Caki2 (cell line): ENCODE measurements at regions not wholly inside any gene's neighbourhood (a gene's known extent, or its start where the extent isn't known, plus 50 kb on each side); places are given as distances from the start of the nearest gene placed in this dataset.
"Not testable (repeated sequence)": the region's sequence is repeated elsewhere in the genome, so short reads cannot be mapped to it uniquely, and the experiment has no call there.

Source experiments
- DNase-seq: peaks from one replicate; pipeline ENCODE4 v3.0.0-alpha.2; 2015; ENCODE audit warnings: low read depth
- in situ Hi-C: cut with HindIII; loops from 2 replicates; pipeline ENCODE4 v1.10.0; 2016; ENCODE audit warnings: low sequenced_read_pairs, low pct_unique_long_range_greater_than_20kb, mixed read lengths

DNA sequence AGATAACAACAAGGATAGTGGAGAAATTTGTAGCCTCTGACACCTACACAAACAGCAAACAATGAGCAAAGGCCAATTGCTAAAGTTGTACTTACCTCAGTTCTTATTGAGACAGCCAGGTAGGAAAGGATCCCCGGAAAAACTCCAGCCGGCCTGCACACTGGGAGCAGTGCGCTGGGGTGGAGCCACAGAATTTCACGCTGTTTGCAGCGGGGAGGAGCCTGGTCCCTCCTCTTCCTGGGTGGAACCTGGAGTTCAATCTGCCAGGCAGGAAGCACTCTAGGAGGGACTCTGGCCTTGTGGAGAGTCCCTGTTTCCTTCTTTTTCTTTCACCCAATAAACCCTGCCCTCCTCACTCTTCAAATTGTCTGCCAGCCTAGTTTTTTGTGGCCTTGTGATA is 382.6 kb upstream of the TGIF2LX start:
- in situ Hi-C loops, DNase-seq: not testable (repeated sequence)

DNA sequence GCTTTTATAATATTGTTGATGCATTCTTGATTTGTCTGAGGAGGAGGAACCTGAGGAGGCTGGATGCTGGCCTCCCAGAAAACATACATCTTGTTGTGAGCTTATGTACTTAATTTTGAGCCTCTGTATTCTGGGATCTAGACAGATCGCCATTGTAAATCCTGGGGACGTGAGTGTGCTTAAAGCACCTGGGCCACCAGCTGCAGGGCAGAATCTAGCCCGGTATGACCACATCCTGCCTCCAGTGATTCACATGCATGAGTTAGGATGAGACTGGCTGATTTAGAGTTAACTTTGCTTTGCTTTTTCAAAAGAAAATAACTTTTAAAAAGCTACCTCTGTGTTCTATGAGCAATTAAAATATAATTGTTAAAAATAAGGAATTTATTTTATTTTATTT is 364.6 kb upstream of the TGIF2LX start:
- in situ Hi-C loops, DNase-seq: not testable (repeated sequence)

DNA sequence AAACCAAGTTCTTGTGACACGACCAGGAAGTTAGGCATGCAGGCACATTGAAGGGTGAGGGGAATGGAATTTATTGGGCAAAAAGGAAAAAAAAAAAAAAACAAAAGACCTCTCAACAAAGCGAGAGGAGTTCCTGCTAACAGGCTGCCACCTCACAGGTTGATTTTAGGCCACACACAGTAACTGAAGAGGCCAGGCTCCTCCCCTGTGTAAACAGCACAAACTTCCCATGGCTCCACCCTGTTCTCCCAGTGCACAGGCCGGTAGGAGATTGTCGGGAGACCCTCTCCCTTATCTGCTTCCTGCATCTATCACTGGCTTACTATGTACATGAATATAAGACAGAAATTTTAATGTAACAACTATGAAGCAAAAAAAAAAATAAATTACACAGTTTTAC is 359.6 kb upstream of the TGIF2LX start:
- in situ Hi-C loops, DNase-seq: not testable (repeated sequence)

DNA sequence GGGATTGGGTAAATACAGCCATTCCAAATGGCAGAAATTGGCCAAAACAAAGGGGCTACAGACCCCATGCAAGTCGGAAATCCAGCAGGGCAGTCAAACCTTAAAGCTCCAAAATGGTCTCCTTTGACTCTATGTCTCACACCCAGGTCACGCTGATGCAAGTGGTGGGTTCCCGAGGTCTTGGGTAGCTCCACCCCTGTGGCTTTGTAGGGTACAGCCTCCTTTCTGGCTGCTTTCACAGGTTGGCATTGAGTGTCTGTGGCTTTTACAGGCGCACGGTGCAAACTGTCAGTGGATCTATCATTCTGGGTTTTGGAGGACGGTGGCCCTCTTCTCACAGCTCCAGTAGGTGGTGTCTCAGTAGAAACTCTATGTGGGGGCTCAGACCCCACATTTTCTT is 358.6 kb upstream of the TGIF2LX start:
- in situ Hi-C loops, DNase-seq: not testable (repeated sequence)

DNA sequence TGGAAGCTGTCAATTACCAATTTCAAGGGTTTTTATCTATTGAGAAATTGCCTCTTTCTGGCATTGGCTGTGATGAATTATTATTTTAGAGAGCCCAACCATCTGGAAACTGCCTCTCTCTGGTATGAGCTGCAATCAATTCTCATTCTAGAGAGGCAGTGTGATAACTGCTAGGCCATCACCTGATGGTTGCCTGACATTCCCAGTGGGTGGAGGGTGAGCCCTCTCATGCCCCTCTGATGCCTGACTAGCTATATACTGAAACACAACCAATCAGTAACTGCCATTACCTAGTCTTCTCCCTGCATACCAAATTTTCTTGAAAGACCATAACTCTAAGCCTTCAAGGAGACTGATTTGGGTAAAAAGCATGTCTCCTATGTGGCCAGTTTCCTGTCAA is 353.9 kb upstream of the TGIF2LX start:
- DNase-seq, in situ Hi-C loops: not testable (repeated sequence)

DNA sequence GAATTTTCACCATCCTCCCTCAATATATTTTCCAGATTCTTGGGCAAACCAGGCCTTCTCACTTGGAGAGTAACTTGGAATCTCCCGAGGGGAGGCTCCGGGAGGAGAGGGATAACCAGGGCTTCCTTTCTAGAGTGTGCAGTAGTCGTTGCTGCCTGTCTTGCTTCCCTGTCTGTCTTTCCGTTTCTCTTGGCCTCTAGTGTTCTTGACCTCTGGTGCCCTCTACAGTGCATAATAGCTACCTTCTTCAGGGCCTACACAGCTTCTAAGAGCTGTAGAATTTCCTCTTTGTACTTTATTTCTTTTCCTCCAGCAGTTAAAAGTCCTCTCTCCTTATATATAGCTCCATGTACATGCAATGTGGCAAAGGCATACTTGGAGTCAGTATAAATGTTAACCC is 339.8 kb upstream of the TGIF2LX start:
- DNase-seq, in situ Hi-C loops: not testable (repeated sequence)

DNA sequence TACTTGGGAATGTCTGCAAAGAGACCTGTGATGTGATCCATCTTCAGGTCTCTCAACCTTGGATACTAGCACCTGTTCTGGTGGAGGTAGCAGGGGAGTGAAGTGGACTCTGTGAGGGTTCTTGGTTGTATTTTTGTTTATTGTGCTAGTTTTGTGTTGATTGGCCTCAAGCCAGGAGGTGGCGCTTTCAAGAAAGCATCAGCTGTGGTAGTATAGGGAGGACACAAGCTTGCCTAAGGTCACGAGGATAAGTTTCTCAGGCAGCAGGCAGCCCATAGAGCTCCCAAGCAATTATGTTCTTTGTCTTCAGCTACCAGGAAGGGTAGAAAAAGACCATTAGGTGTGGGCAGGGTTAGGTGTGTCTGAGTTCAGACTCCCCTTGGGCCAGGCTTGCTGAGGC is 289.9 kb upstream of the TGIF2LX start:
- in situ Hi-C loops, DNase-seq: not testable (repeated sequence)

DNA sequence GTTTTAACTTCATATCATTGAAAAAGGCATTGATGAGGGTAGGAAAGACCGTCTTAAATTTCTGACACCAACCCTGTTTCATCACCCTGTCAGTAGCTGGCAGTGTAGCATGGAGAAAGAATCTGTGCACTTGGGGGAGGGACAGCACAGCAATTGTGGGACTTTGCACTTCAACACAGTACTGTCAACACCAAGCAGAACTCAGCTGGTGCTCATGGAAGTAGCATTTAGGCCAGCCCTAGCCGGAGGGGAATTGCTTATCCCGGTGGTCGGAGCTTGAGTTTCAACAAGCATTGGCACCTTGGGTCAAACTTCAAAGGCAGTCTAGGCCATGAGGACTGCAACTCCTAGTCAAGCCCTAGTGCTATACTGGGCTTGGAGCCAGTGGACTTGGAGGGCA is 285.8 kb upstream of the TGIF2LX start:
- in situ Hi-C loops: not testable (repeated sequence)

DNA sequence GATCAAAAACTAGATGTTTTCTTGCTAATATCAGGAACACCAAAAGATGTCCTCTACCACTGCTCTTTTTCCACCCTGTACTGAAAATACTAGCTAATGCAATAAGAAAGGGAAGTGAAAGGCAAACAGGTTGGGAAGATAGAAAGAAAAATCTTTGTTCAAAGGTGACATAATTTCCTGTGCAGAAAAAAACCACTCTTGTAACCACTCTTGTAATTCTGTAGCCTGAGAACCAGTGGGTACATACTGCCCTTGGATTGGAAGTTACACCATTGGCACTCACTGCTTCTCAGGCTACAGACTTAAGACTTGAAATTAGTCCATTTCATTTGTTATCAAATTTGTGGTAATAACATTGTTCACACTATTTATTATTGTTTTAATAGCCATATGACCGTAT is 263.0 kb upstream of the TGIF2LX start:
- in situ Hi-C loops, DNase-seq: not testable (repeated sequence)

More for the DNA sequence above, 285.8 kb upstream of the TGIF2LX start:
- not testable (repeated sequence) for DNase-seq

DNA sequence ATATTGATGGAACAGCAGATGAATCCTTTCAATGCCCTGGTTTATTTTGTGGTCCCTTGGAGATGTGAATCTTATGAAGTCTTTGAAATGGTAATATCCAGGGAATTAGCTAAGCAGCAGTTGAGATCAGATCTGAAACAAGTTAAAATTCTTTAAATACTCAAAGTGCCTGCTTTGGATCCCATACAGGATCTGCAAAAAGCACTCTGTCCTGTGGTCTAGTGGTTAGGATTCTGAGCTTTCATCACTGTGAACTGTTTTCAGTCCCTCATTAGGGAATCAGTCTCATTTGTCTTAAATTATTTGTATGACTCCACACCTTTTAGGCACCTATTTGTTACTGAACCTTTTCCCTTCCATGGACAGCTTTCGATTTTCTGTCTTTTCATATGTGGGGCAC is 215.2 kb upstream of the TGIF2LX start:
- in situ Hi-C loops, DNase-seq: not testable (repeated sequence)

DNA sequence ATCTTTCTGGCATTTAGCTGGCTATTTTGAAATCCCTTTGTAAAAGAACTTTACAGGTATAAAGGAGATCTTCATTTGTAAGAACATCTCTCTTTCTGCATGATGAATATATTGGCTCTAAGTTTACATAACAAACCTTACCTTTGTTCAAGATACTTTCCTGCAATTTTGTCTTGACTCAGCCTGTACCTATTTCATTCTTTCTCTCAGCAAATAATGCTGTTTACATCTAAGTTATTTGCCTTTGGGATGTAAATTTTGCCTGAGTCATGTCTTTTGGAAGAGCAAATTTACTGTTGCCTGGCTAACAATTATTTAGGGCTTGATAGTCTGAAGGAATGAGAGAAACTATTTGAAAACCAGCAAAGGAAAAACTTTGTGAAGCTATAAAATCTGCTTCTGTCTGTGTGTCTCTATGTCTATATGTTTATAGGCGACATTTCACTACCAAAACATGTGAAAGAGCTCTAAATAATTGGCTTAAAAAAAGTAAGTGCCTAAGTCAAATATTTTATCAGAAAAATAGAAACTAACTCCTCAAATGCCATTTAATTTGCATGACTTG is 214.3 kb upstream of the TGIF2LX start:
- DNase-seq, in situ Hi-C loops: not testable (repeated sequence)

DNA sequence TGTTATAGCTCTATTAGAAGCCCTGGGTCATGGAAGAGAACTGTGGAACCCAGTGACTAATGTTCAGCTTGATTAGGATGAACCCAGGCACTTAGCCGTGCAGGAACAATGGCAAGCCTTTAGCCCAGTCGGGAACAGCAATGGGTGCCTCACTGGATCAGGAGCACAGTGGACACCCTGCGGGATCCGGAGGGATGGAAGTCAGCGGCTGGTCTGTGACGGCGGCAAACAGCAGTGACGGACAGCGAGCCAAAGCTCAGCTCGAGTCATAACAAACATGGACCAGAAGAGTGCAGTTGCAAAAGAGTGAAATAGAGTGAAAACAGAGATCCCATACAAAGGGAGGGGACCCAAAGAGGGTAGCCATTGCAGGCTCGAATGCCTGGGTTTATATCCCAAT is 187.3 kb upstream of the TGIF2LX start:
- in situ Hi-C loops, DNase-seq: not testable (repeated sequence)

DNA sequence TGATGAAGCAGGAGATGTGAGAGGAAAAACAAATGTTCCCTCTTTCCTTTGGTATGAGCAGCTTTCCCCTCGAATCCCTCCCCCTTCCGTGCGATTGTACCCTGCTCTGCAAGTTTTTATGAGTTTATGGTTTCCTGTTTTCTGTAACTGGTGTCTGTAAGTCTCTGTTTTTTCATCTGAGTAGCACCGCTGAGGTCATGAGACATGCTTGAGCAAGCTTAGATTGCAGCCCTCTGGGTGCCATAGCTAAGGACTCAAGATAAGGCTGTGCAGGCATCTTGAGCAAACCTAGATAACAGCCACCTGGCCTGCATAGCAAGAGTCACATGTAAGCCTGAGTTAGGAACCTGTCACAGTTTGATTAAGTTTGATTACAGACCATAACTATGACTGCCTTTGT is 165.2 kb upstream of the TGIF2LX start:
- in situ Hi-C loops, DNase-seq: not testable (repeated sequence)

DNA sequence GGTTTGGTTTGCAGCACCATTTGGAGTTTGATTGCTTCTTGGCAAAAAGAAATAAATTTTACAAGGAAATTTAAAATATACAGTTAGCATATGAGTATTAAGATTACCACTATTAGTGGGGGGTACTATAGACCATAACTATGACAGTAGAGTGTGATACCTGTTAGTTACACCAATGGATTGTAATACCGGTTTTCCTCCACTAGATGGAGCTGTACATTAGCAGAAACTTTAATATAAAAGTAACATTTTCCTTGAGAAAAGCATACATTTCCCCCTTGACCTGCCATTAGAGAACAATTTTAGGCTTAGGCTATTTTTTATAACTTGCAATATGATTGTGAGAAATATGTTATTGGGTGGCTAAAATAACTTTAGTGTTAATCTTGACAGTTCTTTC is 163.9 kb upstream of the TGIF2LX start:
- in situ Hi-C loops, DNase-seq: not testable (repeated sequence)

DNA sequence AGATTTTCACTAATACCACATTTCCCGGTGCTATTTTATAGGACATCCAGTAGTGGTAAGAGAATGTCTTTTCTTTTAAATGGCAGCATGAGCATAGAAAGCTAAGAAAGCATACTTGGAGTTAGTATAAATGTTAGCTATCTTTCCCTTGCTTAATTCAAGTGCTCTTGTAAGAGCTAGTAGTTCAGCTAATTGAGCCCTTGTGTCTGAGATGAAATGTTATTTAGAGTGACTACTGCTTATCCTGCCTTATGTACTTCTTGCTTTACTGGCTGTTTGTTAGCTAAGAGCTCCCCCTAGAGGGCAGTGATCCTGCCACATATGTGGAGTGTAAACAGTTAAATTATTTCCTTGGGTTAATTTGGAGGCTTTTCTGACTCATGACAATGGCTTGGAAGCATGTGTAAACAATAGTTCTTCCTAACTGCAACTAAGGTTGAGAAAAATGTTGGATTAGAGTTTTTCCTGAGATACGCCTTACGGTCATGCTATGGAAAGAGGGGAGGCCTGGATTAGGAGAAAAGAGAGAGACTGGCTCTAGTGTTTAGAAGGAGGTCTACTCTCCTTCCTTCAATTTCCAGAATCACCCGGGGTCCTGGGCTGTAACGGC is 162.5 kb upstream of the TGIF2LX start:
- in situ Hi-C loops, DNase-seq: not testable (repeated sequence)

DNA sequence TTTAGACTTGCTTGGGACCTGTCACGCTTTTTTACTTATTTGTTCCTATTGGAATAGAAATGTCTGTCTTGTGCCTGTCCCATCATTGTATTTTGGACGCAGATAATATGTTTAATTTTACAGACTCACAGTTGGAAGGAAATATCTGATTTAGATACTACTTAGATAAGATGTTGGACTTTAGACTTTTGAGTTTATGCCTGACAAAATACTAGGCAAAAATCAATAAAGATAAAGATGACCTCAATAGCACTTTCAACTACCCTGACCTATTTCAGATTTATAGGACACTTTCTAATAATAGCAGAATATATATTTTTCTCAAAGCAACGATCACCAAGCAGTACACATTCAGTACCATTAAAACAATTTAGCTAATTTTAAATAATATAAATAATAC is 150.1 kb upstream of the TGIF2LX start:
- DNase-seq, in situ Hi-C loops: not testable (repeated sequence)

DNA sequence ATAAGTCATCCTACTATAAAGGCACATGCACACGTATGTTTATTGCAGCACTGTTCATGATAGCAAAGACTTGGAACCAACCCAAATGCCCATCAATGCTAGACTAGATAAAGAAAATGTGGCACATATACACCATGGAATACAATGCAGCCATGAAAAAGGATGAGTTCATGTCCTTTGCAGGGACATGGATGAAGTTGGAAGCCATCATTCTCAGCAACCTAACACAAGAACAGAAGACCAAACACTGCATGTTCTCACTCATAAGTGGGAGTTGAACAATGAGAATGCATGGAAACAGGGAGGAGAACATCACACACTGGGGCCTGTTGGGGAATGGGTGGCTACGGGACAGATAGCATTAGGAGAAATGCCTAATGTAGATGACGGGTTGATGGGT is 110.3 kb upstream of the TGIF2LX start:
- in situ Hi-C loops, DNase-seq: not testable (repeated sequence)

DNA sequence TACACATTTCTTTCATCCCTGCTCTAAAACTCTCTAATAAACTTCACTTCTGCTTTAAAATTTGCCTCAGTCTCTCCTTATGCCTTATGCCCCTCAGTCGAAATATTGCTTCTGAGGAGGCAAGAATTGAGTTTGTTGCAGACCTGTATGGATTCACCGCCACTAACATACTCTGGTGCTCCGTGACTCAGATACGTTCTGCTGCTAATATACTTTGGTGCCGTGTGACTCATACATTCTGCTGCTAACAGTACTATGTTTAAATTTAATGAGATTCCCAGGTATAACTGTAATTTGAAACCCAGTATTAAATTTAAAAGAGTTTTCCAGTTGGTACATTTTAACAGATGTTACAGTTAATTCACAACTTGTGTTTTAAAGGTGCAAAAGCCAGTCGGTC is 82.0 kb upstream of the TGIF2LX start:
- DNase-seq, in situ Hi-C loops: not testable (repeated sequence)

DNA sequence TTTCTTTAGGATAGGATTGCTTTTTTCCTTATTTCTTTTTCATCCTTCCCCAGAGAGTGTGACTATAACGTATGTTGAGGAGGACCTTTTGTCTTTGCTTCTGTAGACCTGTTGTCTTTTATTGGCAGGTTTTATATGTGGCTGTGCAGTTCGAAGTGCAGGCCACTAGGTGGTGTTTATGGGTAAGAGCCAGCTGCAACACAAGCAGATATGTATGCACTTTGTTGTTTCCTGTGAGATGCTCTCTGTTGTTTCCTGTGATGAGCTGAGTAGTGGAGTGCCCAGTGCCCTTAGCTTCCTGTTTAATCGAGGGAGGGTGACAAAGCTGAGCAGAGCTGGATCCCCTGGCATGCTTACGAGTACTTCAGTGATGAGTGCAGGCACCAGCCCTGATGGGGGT is 50.0 kb upstream of the TGIF2LX start:
- DNase-seq: peak; percentile 0
- in situ Hi-C loops: not testable (repeated sequence)
